GM12892 (cell line): ENCODE measurements at regions not wholly inside any gene's neighbourhood (a gene's known extent, or its start where the extent isn't known, plus 50 kb on each side); places are given as distances from the start of the nearest gene placed in this dataset.

Experiments
- DNase-seq: peaks from one replicate; pipeline ENCODE4 v3.0.0; 2011; ENCODE audit not compliant: insufficient read length
- FAIRE-seq: peaks from 2 replicates; lab custom pipeline; 2011; peaks lifted over from hg19 to GRCh38; lab: Jason Lieb, UNC
- POLR2A ChIP-seq: IDR thresholded peaks from 2 replicates; pipeline ENCODE4 v1.6.1; 2011; ENCODE audit warnings: low read depth, low read length, control low read depth
- POLR2AphosphoS5 ChIP-seq: IDR thresholded peaks from 2 replicates; pipeline ENCODE4 v1.6.1; 2011; ENCODE audit warnings: low read depth, low read length, control low read depth
- TAF1 ChIP-seq: IDR thresholded peaks from 2 replicates; pipeline ENCODE4 v1.6.1; 2011; ENCODE audit warnings: low read depth, mild to moderate bottlenecking, control low read depth, low read length, borderline replicate concordance

- DNase-seq (no peak), FAIRE-seq (no peak)
- TF ChIP-seq TAF1, result no peak
- TF ChIP-seq POLR2A, result no peak
- no peak for TF ChIP-seq POLR2AphosphoS5
These were observed 421.4 kb upstream of the CPXCR1 start for GRCh38 chrX:88325634-88326033.

DNA sequence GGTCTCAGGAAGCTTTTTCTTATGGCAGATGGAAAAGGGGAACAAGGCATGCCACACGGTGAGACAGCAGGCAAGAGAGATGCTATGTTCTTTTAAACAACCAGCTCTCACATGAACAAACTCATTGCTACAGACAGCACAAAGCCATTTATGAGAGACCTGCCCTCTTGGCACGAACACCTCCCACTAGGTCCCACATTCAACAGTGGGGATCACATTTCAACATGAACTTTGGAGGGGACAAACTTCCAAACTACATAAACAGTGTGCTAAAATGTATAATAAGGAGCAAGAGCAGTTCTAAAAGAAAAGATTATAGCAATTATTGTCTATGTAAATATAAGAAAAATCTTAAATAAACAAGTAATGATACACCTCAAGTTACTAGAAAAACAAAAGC lies 391.8 kb upstream of the CPXCR1 start:
- TF ChIP-seq POLR2AphosphoS5, result no peak
- TF ChIP-seq TAF1, result no peak
- no peak for TF ChIP-seq POLR2A
- DNase-seq, result no peak
- FAIRE-seq, result no peak

- TF ChIP-seq TAF1 (no peak), POLR2AphosphoS5 (no peak), POLR2A (no peak)
- DNase-seq (no peak), FAIRE-seq (no peak)
These were observed 380.7 kb upstream of the CPXCR1 start for GRCh38 chrX:88366314-88366713.

DNA sequence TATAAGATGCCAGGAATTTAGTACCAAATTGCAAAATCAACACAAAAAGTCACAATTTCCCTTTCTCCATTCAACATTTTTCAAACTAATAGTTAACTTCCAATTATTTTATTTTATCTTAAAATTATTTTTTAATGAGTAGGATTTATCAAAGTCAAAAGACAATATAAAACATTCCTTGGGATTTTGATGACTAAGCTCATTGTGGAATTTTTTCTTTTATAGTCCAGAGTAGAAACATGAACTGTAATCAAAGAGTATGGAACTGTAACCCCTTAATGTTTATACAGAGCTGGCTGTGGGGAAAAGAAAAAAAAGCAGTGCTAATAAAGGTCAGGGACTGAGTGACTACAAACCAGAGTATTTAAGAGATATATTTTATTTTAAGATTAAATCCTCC lies 368.6 kb upstream of the CPXCR1 start:
- FAIRE-seq (no peak), DNase-seq (no peak)
- TF ChIP-seq POLR2AphosphoS5 (no peak), TAF1 (no peak), POLR2A (no peak)

DNA sequence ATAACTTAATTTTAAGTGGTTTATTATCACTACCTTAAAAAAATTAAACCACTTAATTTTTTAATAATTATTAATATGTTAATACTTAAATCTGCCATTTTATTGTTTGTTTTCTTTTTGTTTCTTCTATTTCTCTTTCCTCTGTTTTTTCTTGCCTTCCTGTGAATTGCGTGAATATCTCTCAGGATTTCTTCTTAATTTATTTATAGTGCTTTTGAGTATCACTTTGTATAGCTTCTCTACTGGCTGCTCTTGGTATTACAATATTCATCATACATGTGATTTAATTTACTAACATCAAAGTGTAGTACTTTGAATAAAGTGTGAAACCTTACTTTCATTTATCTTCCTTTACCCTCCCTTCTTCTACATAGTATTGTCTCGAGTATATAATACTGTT lies 349.5 kb upstream of the CPXCR1 start:
- FAIRE-seq (no peak), DNase-seq (no peak)
- no peak for TF ChIP-seq POLR2AphosphoS5
- TF ChIP-seq TAF1, result no peak
- no peak for TF ChIP-seq POLR2A

DNA sequence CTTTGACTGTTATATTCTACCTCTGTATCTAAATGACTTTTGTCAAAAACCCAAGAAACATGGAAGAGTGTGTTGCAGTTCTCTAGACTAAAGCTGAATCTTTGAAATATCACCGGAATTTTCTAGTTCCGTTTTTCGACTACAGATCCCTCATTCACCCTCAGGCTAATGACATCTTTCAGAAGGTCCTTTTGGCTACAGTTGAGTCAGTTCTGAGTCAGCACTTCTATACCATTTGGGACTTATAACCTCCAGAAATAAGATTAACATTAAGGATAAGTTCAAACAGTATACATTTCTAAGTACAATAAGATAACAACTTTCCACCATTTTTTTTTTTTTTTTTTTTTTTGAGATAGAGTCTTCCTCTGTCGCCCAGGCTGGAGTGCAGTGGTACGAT lies 331.0 kb upstream of the CPXCR1 start:
- no peak for DNase-seq
- no peak for FAIRE-seq
- TF ChIP-seq POLR2A (no peak), TAF1 (no peak), POLR2AphosphoS5 (no peak)

DNA sequence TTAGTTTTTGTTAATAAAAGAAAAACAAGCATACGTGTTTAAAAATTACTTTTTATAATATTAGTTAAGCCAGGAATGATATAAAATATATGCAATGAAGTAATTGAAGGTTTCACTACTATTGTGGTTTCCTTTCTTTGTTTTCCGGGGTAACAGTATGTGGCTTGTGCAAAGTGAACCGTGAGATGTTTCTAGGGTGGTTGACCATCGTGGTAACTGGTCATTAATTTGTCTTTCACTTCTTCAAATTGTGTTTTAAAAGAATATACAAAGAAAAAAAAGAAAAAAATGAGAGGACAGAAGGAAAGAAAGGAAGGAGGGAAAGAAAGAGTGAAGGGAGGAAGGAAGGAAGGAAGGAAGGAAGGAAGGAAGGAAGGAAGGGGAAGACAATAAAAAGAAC lies 330.1 kb upstream of the CPXCR1 start:
- FAIRE-seq, result no peak
- no peak for TF ChIP-seq TAF1
- no peak for TF ChIP-seq POLR2AphosphoS5
- no peak for TF ChIP-seq POLR2A
- no peak for DNase-seq

- no peak for TF ChIP-seq POLR2A
- TF ChIP-seq POLR2AphosphoS5, result no peak
- no peak for TF ChIP-seq TAF1
- DNase-seq (no peak), FAIRE-seq (no peak)
These were observed 323.0 kb upstream of the CPXCR1 start for GRCh38 chrX:88424071-88424470.

- no peak for TF ChIP-seq POLR2AphosphoS5
- FAIRE-seq, result no peak
- DNase-seq, result no peak
These were observed 322.5 kb upstream of the CPXCR1 start for GRCh38 chrX:88424541-88424940.

DNA sequence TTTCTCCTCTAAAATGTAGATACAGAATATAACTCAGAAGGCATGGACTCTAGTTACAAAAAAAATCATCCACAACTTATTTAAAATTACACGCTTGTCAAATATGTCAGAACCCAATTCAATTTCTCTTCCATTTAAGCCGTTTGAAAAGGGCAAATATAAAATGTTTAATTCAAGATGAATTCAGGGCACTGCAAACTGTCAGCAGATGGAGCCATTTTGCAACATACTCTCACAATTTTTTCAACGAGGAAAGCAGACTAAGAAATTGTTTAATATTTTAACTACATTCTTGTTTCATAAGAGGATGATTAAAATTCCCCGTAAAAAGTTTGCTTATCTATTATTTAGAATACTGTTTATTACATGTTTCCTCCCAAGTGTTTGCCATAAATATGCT lies 321.3 kb upstream of the CPXCR1 start:
- FAIRE-seq (no peak), DNase-seq (no peak)
- TF ChIP-seq TAF1 (no peak), POLR2AphosphoS5 (no peak), POLR2A (no peak)

- FAIRE-seq (no peak), DNase-seq (no peak)
- TF ChIP-seq TAF1 (no peak), POLR2AphosphoS5 (no peak), POLR2A (no peak)
These were observed 309.5 kb upstream of the CPXCR1 start for GRCh38 chrX:88437563-88437962.

DNA sequence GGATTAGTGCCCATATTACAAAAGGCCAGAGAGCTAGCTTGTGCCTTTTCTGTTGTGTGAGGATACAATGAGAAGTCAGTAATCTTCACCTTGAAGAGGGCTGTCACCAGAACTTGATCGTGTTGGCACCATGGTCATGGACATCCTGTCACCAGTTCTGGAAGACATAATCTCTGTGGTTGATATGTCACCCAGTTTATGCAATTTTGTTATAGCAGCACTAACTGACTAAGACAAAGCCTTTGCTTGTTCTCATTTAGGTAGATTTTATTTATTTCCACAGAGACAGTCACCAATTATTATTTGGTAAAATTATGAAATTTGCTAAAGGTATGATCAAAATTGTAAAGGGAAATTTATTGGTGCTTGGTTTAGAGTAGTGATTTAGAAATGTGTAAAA lies 308.8 kb upstream of the CPXCR1 start:
- TF ChIP-seq TAF1, result no peak
- no peak for TF ChIP-seq POLR2A
- TF ChIP-seq POLR2AphosphoS5, result no peak
- FAIRE-seq (no peak), DNase-seq (no peak)

DNA sequence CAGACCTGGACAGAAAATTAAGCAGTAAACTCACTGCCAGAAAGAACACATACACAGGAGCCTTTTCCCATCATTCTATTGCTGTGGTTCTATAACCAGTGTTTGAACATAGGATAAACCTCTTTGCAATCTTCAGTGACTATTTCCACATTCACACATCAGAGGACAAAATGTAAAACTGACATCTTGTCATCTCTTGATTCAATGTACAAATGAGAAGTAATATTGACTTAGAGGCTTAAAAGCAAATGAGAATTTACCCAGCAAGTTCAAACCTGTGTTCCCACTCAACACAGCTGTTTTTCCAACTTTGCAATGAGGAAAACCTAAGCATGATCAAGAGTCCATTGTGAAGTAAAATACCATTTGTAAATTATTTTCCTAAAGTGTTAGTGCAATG lies 307.1 kb upstream of the CPXCR1 start:
- FAIRE-seq, result no peak
- TF ChIP-seq POLR2AphosphoS5 (no peak), POLR2A (no peak), TAF1 (no peak)
- DNase-seq, result no peak
